GM18868 (cell line): ENCODE measurements at regions not wholly inside any gene's neighbourhood (a gene's known extent, or its start where the extent isn't known, plus 50 kb on each side); places are given as distances from the start of the nearest gene placed in this dataset.

Source experiments
- ATAC-seq: cut with Tn5 transposase; IDR thresholded peaks from one replicate; pipeline ENCODE4 v1.9.1; 2021; ENCODE audit warnings: mild to moderate bottlenecking, moderate library complexity; ENCODE audit not compliant: unreplicated experiment

DNA sequence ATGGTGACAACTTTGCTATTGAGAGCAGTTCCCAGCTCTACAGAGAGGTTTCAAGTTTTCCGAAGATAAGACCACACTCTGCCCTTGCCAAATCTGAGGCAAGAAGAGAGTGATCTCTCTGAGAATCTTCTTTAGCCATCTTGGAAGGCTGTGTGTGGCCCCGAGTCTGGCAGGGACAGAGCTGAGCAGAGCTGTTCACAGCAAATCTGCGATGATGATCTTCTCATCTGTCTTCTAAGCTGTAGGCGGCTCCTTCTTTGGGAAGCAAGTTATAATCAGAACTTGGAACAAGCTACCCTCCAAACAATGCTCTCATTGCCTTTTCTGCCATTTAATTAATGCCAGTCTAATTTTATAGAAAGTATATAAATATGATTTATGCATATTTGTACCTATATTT, 379.0 kb upstream of the MEF2C start:
- no peak for ATAC-seq

DNA sequence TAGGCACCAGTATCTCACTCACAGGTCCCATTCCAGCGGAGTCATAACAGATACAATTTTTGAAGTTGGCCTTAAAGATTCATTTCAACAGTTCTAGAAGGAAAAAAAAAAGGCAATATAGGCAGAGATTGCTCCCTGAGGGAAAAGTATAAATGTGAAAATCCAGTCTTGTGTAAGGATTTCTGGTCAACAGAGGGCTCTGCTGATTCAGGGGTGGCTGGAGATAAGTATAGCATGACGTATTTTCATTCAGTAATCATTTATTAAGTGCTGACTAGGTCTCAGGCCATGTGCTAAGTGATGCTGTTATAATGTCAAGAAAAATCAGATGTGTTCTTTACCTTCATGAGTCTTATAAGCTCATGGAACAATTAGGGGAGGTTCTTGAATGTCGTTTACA, 377.3 kb upstream of the MEF2C start:
- no peak for ATAC-seq

DNA sequence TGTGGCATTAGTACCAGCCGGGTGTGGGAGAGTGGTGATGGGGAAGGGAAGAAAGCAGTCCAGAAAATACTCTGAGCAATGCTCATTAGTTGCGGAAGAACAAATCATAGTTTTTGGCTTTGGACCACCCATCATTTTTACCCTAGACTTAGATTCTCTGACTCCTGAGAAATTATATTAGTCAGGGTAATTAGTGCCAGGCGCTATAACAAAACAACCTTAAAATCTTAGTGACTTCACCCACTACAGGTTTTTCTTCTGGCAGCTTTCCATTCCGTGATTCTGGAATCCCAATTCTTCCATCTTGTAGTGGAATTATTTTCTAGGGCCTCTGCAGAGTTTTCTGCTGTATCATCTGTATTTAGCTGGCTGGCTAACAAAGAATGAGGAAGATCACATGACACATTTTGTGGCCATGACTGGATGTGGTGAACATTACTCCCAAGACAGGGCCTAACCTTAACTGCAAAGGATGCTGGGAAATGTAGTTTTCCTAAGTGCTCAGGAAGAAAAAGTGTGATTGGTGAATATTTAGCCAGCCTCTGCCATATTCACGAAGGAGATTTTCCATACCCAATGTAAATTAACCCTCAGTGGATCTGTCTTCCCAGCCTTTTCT, 373.0 kb upstream of the MEF2C start:
- no peak for ATAC-seq

DNA sequence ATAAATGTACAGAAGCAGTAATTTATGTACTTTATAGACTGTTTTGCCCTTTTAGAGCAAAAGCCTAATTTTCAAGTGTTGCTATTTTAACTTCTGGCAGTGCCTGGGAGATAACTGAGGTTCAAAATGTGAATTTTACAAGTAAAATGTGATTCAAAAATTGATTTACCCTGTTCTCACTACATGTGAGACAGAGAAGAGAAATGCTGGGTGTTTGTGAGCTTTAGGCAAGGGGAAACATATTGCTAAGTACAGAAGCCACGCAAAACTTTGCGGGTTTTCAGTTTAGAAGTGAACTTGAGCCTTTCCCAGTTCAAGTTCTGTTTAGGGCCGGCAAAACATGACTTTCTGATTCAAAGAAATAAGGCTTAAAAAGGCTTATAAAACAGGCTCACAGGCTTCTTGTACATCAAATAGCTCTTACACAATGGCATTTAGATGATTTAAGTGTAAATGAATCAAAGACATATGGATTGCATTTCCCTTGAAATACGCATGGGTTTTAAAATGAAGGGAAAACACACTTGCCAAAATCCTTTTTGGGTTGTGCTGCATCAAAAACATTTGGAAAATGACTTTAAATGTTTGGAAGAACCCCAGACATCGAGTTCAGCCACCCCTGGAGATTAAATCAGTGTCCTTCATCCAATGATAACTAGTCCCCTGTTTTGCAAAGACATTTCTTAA, 370.8 kb upstream of the MEF2C start:
- no peak for ATAC-seq

DNA sequence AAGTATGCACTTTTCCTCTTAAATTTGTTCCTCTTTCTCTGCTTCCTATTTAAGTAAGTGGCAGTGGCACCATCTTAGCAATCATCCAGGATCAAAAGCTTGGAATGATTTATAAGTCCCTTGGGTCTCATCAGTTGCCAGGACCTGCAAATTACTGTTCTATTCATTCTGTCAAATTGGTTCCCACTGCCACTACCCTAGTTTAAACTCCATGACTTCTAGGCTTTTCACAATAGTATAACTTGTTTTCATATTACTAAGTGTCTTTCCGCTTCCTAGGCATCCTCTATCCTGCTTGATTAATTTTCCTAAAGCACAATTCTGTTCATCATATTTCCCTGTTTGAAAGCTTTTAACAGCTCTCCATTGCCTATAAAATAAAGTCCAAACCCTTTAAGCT, 363.9 kb upstream of the MEF2C start:
- no peak for ATAC-seq

DNA sequence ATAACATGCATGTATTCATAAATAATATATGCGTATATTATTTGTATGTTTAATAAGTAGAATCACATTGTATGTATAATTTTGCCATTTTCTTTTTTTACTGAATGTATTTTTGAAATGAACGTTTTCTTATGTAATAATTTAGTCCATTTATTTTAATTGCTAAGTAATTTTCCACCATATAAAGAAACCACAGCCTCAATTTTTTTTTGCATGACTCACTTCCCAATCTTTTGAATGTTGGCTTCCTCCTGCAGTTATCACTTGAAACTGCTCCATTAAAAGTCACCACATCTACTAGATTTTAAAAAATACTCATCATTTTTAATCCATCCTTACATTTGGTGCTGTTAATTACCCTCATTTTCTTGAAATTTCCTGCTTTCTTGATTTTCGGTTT, 363.3 kb upstream of the MEF2C start:
- ATAC-seq = no peak

DNA sequence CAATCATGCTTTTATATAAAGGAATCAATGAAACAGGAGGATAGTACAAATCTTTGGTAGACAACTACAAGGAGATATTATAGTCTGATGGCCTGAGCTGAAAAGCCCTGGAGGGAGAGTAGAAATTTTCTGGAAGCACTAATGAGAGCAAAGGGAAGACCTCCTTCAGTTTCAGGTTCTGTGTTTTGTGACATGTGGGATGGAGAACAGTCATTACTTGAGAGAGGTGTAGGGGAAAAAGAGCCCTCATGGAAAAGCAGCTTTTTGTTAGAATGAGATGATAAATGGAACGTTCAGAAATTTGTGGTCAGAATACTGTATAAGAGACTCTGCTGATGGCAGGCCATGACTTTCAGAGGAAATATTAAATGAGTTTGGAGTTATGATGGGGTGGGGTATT, 360.6 kb upstream of the MEF2C start:
- ATAC-seq = no peak

DNA sequence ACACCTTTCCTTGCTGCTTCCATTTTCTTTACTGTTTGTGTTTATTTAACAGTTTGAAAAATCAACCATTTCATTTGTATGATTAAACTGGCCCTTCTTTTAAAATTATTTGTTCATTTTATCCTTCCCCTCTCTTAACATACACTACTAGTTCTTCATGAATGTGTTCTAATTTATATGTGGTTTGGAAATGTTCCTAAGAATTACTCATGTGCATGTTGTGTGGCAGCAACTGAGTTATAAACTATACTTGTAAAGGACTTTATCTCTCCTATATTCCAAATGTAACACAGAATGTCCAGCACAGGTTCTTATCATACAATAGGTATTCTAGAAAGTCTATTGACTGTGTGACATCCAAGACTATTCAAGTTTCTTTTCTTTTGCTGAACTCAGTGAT, 358.2 kb upstream of the MEF2C start:
- no peak for ATAC-seq

DNA sequence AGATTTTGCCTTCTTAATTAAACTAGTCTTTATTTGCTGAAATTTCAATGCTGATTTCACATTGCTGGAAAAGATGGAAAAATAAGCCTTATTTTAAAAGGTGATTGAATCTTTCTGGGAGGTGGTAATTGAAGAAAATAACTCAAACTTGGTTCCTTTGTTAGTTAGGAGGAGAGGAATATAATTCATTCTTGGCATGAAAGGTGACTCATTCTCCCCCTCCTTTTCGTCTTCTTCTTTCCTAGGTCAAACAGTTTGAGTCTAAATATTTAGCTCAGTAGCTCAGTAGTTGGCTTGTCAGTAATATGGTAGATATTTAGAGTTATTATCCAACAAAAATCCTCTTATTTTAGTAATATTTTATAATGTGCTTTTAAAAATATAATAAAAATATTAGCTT, 353.9 kb upstream of the MEF2C start:
- no peak for ATAC-seq

DNA sequence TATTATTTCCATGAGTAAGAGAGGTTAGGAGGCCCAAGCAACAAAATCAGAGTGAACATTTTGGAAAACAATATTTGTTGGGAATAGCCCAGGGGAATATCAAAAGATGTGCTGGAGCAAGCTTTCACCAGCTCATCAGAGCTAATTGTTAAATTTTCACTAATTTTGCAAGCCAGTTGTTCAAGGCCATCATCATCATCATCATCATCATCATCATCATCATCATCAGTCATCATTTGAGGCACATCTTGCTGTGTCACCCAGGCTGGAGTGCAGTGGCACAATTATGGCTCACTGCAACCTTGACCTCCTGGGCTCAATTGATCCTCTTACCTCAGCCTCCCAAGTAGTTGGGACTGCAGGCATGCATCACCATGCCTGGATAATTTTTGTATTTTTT, 350.5 kb upstream of the MEF2C start:
- ATAC-seq = no peak

DNA sequence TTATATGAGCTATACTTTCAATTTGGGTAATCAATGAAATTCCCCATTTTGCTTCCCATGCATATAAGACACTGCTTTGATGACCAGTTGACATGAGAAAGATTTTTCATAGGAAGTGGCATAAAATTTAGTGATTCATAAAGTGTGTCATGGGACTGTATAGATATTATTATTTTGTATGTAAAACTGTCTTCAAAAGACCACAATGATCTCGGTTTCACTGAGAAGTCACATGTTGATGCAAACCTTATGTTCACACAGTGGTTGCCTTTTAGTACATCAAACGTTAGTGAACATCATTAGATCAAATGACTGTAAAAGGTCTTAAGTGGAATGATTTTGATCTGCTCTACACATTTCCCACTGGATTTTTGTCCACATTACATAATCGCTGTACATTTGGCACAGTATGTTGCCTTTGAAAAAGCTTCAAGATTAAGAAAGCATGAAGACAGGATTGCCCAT, 349.2 kb upstream of the MEF2C start:
- peak; percentile 96 for ATAC-seq

DNA sequence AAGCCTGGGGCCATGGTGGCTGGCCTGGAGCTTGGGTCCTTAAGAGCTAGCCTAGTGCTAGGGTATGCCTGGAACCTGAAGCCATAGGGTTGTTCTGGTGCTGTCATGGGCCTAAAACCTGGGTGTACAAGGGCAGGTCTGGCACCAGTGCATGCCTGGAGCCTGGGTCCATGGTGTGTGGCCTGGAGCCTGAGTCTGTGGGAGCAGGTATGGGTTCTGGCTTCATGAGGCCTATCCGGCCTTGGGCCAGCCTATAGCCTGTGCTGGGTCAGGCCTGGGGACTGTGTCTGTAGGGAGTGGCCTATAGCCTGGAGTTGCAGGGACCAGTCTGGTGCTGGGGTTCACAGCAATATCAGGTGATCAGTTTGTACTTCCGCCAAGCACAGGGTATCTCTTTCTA, 347.2 kb upstream of the MEF2C start:
- ATAC-seq = no peak

DNA sequence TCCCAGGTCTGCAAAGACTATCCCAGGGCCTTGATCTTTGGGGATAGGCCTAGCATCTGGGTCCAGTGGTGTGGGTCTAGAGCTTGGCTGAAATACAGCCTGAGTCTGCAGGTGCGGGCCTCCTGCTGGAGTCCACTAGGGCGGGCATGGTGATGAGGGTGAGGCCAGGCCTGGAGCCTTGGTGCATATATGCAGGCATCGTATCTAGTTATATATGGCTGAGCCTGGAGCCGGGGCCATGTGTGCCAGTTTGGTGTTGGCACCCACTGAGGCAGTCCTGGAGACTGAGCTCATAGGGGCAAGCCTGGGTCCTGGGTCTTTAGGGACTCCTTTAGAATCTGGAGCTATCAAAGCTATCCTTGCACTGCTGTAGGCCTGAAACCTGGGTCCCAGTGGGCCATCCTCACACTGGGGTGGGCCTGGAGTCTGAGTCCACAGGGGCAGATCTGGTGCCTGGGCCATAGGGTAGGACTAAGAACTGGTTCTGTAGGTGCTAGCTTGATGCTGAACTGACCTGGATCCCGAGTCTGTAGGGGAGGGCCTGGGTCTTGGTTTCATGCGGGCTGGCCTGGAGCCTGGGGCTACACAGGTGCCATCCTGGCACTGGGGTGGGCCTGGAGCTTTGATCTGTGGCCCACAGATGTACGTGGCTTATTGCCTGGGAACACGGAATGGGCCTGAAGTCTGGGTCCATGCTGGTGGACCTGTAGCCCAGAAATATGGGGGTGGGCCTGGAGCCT, 346.5 kb upstream of the MEF2C start:
- no peak for ATAC-seq

DNA sequence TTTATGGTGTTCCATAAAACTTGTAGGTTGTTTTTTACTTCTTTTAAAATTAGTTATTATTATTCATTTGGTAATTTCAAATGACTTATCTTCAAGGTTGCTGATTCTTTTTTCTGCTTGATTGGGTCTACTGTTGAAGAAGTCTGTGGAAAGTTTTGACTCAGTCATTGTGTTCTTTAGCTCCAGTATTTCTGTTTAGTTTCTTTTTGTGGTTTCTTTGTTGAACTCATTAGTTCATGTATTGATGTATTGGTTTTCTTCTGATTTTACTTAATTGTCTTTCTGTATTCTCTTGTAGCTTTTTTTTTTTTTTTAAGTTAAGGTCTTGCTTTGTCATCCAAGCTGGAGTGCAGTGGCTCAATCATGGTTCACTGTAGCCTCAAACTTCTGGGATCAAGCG, 345.4 kb upstream of the MEF2C start:
- ATAC-seq = no peak

DNA sequence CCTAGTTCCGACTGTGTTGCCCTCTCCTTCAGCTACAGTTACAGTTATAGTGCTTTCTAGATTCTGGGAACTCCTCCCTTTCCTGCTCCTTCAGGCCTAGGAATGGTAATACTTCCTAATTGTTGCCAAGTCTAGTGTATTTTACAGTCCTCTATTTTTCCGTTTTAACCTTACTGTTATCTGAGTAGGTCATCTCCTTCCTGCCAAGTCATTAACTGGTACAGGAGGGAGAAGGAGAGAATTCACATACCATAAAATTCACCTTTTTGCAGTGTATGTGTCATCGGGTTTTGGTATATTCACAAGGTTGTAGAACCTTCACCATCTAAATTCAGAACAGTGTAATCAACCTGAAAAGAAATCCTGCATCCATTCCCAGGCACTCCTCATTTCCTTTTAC, 335.4 kb upstream of the MEF2C start:
- ATAC-seq = no peak

DNA sequence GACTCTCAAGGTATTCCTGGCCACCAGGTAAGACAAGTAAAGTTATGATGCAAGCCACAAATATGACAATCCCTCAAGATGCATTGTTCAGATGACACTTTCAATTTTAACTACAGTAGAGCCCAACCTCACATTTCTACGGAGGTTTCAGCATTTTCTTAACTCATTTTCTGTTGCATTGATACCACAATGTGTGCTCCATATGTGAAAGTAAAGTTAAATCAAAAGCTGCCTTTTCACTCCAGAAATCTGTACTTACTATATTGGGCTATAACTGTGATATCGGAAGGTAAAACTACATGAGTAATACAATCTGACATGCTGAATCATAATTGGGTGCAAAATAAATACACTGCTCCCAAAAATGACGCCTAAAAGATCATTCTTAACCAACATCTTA, 333.6 kb upstream of the MEF2C start:
- no peak for ATAC-seq

DNA sequence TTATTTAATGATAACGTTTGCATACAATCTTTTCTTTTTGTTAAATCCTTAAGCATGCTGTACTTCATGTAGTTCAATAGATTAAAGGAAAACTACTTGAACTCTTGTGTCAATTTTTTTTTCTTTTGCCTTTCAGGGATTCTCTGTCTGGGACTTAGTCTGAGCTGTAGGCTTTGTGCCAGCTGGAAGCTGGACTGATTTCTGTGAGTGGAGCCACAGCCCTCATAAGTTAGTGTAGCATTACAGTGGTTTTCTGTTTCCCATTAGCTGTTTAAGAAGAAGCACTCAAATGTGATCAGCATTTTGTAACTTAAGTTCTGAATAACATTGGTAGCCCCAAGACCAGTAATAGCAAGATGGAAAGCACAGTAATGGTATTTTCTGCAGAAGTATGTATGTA, 330.6 kb upstream of the MEF2C start:
- ATAC-seq = no peak

DNA sequence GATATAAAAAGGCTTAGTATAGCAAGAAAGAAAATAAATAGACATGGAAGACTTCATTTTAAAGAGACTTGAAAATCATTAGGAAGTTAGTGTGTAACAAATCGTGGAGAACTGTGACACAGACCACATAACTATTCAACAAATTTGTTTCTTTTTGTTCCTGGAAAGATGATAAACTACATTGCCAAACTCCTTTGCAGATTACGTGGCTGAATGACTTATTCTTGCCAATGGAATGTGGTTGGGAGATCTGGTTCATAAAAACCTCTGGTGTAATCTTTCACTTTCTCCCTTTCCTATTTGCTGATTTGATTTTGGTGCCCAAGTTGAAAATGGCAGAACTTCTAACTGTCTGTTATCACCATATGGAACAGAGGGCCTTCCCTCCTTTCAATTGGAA, 328.9 kb upstream of the MEF2C start:
- no peak for ATAC-seq

DNA sequence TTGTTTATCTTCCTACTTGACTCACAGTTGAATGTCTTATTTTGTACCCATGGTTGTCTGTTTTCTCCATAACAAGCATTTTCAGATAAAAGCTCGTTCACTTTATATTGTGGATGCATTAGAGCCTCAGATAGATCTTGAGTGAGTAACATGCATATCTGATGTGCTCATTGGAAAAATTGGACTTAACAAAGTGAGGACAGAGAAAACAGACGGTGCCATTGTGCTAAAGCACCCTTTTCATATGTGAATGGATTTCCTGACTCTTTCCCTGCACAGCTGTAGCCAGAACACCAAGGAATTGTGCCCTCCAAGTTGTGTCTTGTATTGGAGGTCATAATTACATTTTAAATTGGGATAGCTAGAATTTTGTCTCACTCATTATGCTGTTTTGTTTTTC, 325.8 kb upstream of the MEF2C start:
- ATAC-seq = no peak

DNA sequence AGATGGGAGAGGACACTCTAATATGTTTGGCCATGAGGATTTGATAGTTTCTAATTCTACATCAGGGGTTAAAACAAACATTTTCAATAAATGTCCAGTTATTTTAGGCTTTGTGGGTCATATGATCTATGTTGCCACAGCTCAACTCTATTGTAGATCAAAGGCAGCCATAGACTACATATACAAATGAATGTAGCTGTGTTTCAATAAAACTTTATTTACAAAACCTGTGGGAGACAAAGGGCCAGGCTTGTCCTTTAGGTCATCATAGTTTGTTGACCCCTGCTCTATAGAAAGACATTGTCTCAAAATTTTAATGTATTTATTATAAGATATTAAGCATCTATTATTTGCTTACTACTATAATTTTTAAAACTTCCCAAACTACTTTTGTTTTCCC, 325.4 kb upstream of the MEF2C start:
- ATAC-seq = no peak

DNA sequence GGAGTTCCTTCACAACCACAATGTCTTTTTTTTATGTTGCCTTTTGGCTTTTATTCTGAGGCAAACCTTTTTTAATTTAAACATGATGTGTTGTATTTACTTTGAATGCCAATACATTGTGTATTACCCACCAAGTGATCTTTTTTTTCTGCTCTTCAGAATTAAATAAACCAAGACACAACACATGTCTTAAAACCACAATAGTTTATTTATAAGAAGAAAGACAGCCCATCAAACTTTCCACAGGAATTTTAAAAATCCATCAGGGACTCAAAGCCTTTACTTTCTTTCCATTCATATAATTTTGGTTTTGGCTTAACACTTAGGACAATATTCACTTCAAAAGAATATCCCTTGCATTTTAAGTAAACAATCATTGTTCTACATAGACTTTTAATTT, 321.8 kb upstream of the MEF2C start:
- ATAC-seq = no peak

DNA sequence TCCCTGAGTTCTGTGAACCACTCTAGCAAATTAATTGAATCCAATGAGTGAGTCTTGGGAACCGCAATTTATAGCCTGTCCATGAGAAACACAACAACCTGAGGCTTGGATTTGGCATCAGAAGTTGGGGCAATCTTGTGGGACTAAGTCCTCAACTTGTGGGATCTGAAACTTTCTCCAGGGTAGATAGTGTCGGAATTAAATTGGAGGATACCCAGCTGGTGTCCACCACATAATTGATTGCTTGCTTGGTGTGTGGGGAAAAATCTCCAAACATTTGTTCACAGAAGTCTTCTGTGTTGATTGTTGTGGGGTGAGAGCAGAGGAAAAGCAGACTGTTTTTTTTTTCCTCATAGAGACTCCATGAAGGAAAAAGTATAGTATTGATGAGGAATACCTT, 320.6 kb upstream of the MEF2C start:
- ATAC-seq = no peak
